ENCODE measurements at regions not wholly inside any gene's neighbourhood (a gene's known extent, or its start where the extent isn't known, plus 50 kb on each side); places are given as distances from the start of the nearest gene placed in this dataset.

DNA sequence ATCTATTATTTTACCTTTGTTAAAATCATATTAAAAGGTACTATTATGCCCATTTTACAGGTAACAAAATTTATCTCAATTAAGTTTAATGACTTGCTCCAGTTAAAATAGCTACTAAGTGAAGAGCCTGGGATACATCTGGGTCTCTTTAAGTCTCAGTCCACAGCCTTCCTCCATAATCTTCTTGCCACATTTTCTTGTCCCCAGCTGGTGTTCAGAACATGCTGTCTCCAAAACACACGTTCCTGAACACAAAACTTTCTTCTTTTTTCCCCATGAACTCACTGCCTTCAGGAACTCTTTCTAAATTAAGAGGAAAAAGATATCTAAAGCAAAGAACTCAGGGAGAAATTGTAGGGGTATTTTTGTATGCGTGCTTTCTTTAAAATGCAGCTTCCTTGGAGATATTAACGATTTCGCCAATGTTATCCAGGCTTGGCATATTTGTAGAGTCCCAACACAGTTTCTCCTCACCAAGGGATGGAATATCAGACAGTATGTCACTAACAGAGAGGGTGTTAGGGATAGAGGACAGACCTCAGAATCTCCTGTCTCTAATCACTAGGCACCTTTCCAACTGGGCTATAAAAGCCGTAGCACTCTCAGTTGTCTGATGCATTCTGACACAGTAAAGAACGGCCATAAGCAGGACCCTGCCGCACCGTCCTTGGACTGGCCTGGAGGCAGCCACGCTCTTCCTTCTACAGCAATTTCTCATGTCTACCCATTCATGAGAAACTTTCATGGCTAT lies 232.8 kb upstream of the BLID start:
- no peak for DNase-seq (ENCODE audit: low read depth)
- TF ChIP-seq, protein P1, sequence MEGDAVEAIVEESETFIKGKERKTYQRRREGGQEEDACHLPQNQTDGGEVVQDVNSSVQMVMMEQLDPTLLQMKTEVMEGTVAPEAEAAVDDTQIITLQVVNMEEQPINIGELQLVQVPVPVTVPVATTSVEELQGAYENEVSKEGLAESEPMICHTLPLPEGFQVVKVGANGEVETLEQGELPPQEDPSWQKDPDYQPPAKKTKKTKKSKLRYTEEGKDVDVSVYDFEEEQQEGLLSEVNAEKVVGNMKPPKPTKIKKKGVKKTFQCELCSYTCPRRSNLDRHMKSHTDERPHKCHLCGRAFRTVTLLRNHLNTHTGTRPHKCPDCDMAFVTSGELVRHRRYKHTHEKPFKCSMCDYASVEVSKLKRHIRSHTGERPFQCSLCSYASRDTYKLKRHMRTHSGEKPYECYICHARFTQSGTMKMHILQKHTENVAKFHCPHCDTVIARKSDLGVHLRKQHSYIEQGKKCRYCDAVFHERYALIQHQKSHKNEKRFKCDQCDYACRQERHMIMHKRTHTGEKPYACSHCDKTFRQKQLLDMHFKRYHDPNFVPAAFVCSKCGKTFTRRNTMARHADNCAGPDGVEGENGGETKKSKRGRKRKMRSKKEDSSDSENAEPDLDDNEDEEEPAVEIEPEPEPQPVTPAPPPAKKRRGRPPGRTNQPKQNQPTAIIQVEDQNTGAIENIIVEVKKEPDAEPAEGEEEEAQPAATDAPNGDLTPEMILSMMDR (IDR thresholded peaks at IDR 0.05; ENCODE audit: low read length, missing control alignments), result no peak

DNA sequence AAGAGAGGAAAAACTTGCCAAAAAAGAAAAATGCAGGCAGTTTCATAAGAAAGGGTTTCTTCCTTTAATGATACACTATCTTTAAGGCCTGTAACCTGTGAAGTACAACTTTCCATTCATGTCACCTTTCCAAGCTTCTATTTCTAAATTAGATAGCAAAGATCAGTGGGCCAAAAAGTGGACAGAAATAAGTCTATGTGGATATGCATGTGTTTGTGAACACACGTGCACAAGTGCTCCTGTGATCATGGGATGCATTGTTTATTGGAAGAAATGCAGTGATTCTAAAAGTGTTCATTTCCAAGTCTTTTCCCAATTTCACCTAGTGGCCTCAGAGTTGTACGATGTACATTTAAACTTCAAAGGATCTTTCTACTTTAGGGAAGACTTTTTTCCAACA lies 230.0 kb upstream of the BLID start:
- TF ChIP-seq, protein P1 (IDR thresholded peaks at IDR 0.05; ENCODE audit: low read length, missing control alignments), result no peak
- no peak for DNase-seq (ENCODE audit: low read depth)
- no peak overlapping the region for H3K4me3 ChIP-seq (replicated peaks; ENCODE audit: low read depth, low read length)

More for the DNA sequence above, 232.8 kb upstream of the BLID start:
- H3K4me3 ChIP-seq (replicated peaks; ENCODE audit: low read depth, low read length), result no peak overlapping the region

DNA sequence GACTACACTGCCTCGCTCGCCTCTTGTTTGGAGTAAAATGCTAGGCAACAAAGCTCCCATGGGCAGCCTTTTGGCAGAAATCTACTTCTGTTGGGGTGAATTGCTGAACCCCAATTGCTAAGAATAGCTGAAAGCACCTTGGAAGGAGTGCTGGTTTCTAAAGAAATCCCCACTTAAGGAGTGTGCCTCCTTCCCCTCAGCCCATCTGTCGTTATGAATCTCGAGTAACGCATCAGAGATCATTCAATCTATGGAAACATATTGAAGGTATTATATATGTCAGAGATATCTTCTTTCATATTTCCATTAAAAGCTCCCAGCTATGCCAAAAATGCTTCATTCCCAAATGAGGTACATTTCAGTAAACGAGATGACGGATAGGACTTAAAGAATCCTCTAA lies 229.6 kb upstream of the BLID start:
- DNase-seq (ENCODE audit: low read depth), result no peak
- no peak overlapping the region for H3K4me3 ChIP-seq (replicated peaks; ENCODE audit: low read depth, low read length)
- TF ChIP-seq, protein P1 (IDR thresholded peaks at IDR 0.05; ENCODE audit: low read length, missing control alignments), result no peak

DNA sequence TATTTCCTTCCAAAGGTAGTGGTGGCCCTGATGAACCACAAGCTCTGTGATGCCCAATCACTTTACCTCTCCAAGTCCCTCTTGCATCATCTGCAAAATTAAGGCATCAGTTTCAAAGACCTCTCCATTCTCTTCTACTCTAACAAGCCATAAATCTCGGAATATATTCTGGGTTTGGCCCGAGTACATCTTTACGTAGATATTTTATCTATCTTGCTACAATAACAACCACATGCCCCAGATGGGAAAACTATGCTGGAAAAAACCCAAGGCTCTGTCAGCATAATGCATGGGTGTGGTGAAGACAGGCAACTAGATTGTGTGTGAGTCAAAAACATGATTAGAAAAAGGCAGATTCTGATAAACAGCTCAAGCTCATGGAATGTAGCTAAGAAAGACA lies 228.2 kb upstream of the BLID start:
- peak; percentile 90 for DNase-seq (ENCODE audit: low read depth)
- TF ChIP-seq, protein P1 (IDR thresholded peaks at IDR 0.05; ENCODE audit: low read length, missing control alignments), result no peak
- H3K4me3 ChIP-seq (replicated peaks; ENCODE audit: low read depth, low read length), result no peak overlapping the region

DNA sequence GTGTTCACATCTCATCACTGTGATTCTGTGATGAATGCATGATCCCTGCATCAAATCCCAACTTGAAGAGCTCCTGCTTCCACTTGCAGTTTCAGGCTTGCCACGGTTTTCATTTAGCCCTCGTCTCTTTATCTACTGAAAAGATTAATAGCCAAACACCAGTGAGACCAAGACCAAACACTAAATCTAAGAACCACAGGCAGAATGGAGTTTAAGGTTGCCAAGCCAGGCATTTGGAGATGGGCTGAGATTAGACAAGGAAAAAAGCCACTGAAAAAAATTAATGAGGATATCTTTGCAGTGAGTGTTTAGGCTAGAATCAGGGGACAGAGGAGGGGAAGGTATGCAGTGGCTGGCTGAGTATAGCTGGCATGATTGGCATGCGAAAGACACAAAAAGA lies 227.2 kb upstream of the BLID start:
- no peak for DNase-seq (ENCODE audit: low read depth)
- no peak overlapping the region for H3K4me3 ChIP-seq (replicated peaks; ENCODE audit: low read depth, low read length)

DNA sequence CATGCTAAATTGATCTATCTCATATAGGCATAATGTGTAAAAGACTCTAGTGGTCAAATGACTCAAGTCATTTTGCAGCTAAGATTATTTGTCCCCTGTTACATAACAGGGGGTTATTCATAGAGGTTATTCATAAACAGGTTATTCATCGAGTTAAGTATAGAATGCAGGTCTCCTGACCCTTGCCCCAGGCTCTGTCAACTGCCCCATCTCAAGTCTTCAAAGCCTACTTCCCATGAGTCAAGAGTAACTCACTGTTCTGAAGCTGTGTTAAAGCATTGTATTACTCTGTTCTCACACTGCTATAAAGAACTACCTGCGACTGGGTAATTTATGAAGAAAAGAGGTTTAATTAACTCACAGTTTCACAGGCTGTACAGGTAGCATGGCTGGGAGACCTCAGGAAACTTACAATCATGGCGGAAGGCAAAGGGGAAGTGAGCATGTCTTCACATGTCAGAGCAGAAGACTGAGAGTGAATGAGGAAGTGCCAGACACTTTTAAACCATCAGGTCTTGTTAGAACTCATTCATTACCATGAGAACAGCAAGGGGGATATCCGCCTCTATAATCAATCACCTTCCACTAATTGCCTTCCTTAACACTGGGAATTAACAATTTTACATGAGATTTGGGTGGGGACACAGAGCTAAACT lies 226.2 kb upstream of the BLID start:
- H3K4me3 ChIP-seq (replicated peaks; ENCODE audit: low read depth, low read length), result no peak overlapping the region
- TF ChIP-seq, protein P1 (IDR thresholded peaks at IDR 0.05; ENCODE audit: low read length, missing control alignments), result no peak
- DNase-seq (ENCODE audit: low read depth), result no peak

More for the DNA sequence above, 227.2 kb upstream of the BLID start:
- TF ChIP-seq, protein P1 (IDR thresholded peaks at IDR 0.05; ENCODE audit: low read length, missing control alignments), result no peak

All from fibroblast of pulmonary artery (primary cell).